ENCODE measurements at regions not wholly inside any gene's neighbourhood (a gene's known extent, or its start where the extent isn't known, plus 50 kb on each side); places are given as distances from the start of the nearest gene placed in this dataset.

DNA sequence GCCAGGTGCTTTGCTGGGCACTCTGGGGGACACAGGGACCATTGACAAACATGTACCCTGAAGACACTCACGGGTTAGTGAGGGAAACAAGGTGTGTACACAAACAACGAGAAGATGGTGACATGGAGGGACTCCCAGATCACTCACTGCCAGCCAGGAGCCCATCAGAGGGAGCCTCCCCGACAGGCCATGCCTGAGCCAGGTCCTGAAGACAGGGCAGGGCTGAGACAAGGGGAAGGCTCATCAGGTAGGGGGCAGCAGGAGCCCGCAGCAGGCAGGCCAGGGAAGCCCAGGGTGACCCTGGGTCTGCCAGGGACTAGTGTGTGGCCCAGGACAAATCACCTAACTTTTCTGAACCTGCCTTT lies 127.9 kb downstream of the BUD13 start:
- Histone ChIP-seq H3K4me1 (ENCODE audit: control insufficient read depth in 1 of 2, insufficient read depth in 2 of 2, low read length in 2 of 2) (no peaks in the 10 kb centered on the region), H3K27me3 (ENCODE audit: insufficient read depth, low read length) (no peaks in the 10 kb centered on the region), H4K12ac (ENCODE audit: low read depth, low read length) (no peak overlapping the region), H3K79me1 (ENCODE audit: low read length) (no peaks in the 10 kb centered on the region), H2AFZ (ENCODE audit: insufficient read depth, low read length, poor library complexity) (no peak overlapping the region), H3K14ac (ENCODE audit: low read length) (no peak overlapping the region), H4K91ac (ENCODE audit: low read depth, low read length) (no peak overlapping the region), H3K18ac (ENCODE audit: low read length) (no peak overlapping the region), H3K23ac (ENCODE audit: low read length) (no peak overlapping the region), H3K9me3 (ENCODE audit: insufficient read depth, low read depth, low read length) (peaks cover 4% of the 10 kb centered on the region), H3K27ac (ENCODE audit: low read depth, low read length) (no peak overlapping the region), H4K8ac (ENCODE audit: low read depth, low read length) (no peak overlapping the region), H3K4ac (ENCODE audit: low read depth, low read length) (no peak overlapping the region), H2BK5ac (ENCODE audit: low read depth, low read length, poor library complexity) (no peak overlapping the region), H3K9ac (ENCODE audit: low read length) (no peak overlapping the region), H3K4me2 (ENCODE audit: low read length) (no peak overlapping the region), H3K79me2 (ENCODE audit: control insufficient read depth, insufficient read depth, low read length, poor library complexity) (no peaks in the 10 kb centered on the region), H2BK120ac (ENCODE audit: insufficient read depth, low read length, poor library complexity) (no peak overlapping the region), H2AK5ac (ENCODE audit: low read length) (no peak overlapping the region), H3K4me3 (ENCODE audit: low read depth, low read length) (no peak overlapping the region), H2BK12ac (ENCODE audit: low read length) (no peak overlapping the region), H3K36me3 (ENCODE audit: control insufficient read depth in 1 of 2, insufficient read depth in 2 of 2, low read length in 2 of 2) (no peaks in the 10 kb centered on the region)
- DNase-seq = no peak
- WGBS (ENCODE audit: extremely low coverage, insufficient coverage, insufficient read length) = no CpG with 5 or more reads among the region's 4 CpGs

DNA sequence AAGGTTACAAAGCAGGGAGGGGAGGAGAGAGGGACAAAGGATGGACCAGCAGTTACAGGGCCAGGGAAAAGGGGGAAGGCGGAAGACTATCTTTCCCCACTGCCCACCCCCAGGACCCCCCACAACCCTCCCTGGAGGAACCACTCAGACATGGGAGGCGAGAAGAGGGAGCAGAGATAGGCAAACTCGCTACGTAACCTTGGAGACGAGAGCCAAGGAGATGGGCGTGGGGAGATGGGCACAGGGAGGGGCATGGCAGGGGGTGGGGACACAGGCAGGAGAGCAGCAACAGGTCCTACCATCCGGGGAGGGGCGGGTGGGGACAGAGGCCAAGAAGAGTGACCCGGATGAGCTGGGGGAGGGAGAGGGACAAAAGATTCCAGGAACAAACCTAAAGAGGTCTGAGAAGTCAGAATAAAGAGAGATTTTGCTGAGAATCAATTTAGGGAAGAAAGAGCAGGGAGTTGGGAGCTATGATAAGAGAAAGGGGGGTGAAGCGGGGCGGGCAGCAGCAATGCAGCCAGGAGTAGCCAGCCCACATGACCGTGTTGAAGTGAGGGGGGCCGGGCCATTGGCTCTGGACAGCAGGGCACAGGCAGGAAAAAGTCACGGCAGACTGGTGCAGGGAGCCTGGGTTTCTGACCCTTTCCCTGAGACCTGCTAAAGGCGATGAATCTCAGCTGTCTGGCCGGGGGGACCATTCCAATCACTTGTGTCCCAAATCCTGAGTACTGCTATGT lies 128.4 kb downstream of the BUD13 start:
- no peak overlapping the region for H2AFZ ChIP-seq (ENCODE audit: insufficient read depth, low read length, poor library complexity)
- no peaks in the 10 kb centered on the region for H3K27me3 ChIP-seq (ENCODE audit: insufficient read depth, low read length)
- H2BK120ac ChIP-seq (ENCODE audit: insufficient read depth, low read length, poor library complexity) = no peak overlapping the region
- no peak overlapping the region for H3K18ac ChIP-seq (ENCODE audit: low read length)
- no peak overlapping the region for H3K4me2 ChIP-seq (ENCODE audit: low read length)
- no peak overlapping the region for H3K4ac ChIP-seq (ENCODE audit: low read depth, low read length)
- H2BK12ac ChIP-seq (ENCODE audit: low read length) = no peak overlapping the region
- H3K4me1 ChIP-seq (ENCODE audit: control insufficient read depth in 1 of 2, insufficient read depth in 2 of 2, low read length in 2 of 2) = no peaks in the 10 kb centered on the region
- DNase-seq = no peak
- H3K9me3 ChIP-seq (ENCODE audit: insufficient read depth, low read depth, low read length) = peaks cover 4% of the 10 kb centered on the region
- no peak overlapping the region for H2BK5ac ChIP-seq (ENCODE audit: low read depth, low read length, poor library complexity)
- no peak overlapping the region for H3K23ac ChIP-seq (ENCODE audit: low read length)
- no CpG with 5 or more reads among the region's 16 CpGs for WGBS (ENCODE audit: extremely low coverage, insufficient coverage, insufficient read length)
- no peak overlapping the region for H2AK5ac ChIP-seq (ENCODE audit: low read length)
- H4K12ac ChIP-seq (ENCODE audit: low read depth, low read length) = no peak overlapping the region
- H3K14ac ChIP-seq (ENCODE audit: low read length) = no peak overlapping the region
- H4K8ac ChIP-seq (ENCODE audit: low read depth, low read length) = no peak overlapping the region
- no peak overlapping the region for H4K91ac ChIP-seq (ENCODE audit: low read depth, low read length)
- H3K79me1 ChIP-seq (ENCODE audit: low read length) = no peaks in the 10 kb centered on the region
- no peaks in the 10 kb centered on the region for H3K79me2 ChIP-seq (ENCODE audit: control insufficient read depth, insufficient read depth, low read length, poor library complexity)
- no peaks in the 10 kb centered on the region for H3K36me3 ChIP-seq (ENCODE audit: control insufficient read depth in 1 of 2, insufficient read depth in 2 of 2, low read length in 2 of 2)
- H3K9ac ChIP-seq (ENCODE audit: low read length) = no peak overlapping the region
- H3K4me3 ChIP-seq (ENCODE audit: low read depth, low read length) = no peak overlapping the region
- no peak overlapping the region for H3K27ac ChIP-seq (ENCODE audit: low read depth, low read length)

DNA sequence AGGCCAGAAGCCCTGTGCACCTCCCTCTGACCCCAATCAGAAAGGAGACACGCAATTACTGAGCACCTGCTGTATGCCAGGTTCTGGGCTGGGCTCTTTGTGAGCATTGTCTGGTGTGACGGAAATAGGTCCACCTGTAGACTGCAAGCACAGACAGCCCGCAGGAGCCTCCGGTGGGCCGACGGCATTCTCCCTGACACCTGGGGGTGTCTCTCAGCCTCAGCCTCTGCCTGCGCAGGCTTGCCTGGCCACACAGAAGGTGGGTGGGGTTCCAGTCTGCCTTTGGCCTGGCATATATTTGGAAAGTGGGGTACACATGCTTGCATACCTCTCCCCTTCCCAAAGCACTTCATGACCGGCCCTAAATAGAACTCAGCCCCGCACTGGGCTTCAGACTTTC lies 129.3 kb downstream of the BUD13 start:
- no peaks in the 10 kb centered on the region for H3K27me3 ChIP-seq (ENCODE audit: insufficient read depth, low read length)

DNA sequence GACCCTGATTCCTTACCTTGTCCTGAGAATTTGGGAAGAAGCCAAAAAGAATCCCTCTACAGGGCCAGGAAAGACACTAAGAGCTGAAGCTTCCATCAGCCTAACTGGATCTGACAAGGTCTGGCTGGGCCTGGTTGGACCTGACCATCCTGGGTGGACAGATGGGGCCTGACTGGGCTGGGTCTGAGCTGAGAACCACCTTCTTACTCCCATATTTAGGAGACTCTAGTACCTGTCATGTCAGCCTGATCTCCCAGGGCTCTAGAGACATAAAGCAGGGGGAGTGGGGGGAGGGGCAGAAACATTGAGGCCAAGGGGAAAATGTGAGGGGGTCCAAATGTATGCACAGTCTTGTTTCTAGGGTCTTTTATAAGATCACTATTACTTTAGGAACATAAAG lies 129.9 kb downstream of the BUD13 start:
- H2AK5ac ChIP-seq (ENCODE audit: low read length) = no peak overlapping the region

More for the DNA sequence above, 129.3 kb downstream of the BUD13 start:
- Histone ChIP-seq H3K9me3 (ENCODE audit: insufficient read depth, low read depth, low read length) (peaks cover 4% of the 10 kb centered on the region), H3K23ac (ENCODE audit: low read length) (no peak overlapping the region), H3K36me3 (ENCODE audit: control insufficient read depth in 1 of 2, insufficient read depth in 2 of 2, low read length in 2 of 2) (no peaks in the 10 kb centered on the region), H4K12ac (ENCODE audit: low read depth, low read length) (no peak overlapping the region), H2AK5ac (ENCODE audit: low read length) (no peak overlapping the region), H3K14ac (ENCODE audit: low read length) (no peak overlapping the region), H3K9ac (ENCODE audit: low read length) (no peak overlapping the region), H3K4me2 (ENCODE audit: low read length) (no peak overlapping the region), H3K4me1 (ENCODE audit: control insufficient read depth in 1 of 2, insufficient read depth in 2 of 2, low read length in 2 of 2) (no peaks in the 10 kb centered on the region), H3K18ac (ENCODE audit: low read length) (no peak overlapping the region), H3K4ac (ENCODE audit: low read depth, low read length) (no peak overlapping the region), H4K8ac (ENCODE audit: low read depth, low read length) (no peak overlapping the region), H2BK5ac (ENCODE audit: low read depth, low read length, poor library complexity) (no peak overlapping the region), H3K27ac (ENCODE audit: low read depth, low read length) (no peak overlapping the region), H3K79me2 (ENCODE audit: control insufficient read depth, insufficient read depth, low read length, poor library complexity) (no peaks in the 10 kb centered on the region), H2AFZ (ENCODE audit: insufficient read depth, low read length, poor library complexity) (no peak overlapping the region), H4K91ac (ENCODE audit: low read depth, low read length) (no peak overlapping the region), H2BK12ac (ENCODE audit: low read length) (no peak overlapping the region), H3K4me3 (ENCODE audit: low read depth, low read length) (no peak overlapping the region), H3K79me1 (ENCODE audit: low read length) (no peaks in the 10 kb centered on the region), H2BK120ac (ENCODE audit: insufficient read depth, low read length, poor library complexity) (no peak overlapping the region)
- no peak for DNase-seq
- no CpG with 5 or more reads among the region's 9 CpGs for WGBS (ENCODE audit: extremely low coverage, insufficient coverage, insufficient read length)

More for the DNA sequence above, 129.9 kb downstream of the BUD13 start:
- H3K4me3 ChIP-seq (ENCODE audit: low read depth, low read length) = no peak overlapping the region
- H3K23ac ChIP-seq (ENCODE audit: low read length) = no peak overlapping the region
- H4K8ac ChIP-seq (ENCODE audit: low read depth, low read length) = no peak overlapping the region
- H3K4me2 ChIP-seq (ENCODE audit: low read length) = no peak overlapping the region
- no peak overlapping the region for H2BK5ac ChIP-seq (ENCODE audit: low read depth, low read length, poor library complexity)
- no peak for DNase-seq
- no peaks in the 10 kb centered on the region for H3K36me3 ChIP-seq (ENCODE audit: control insufficient read depth in 1 of 2, insufficient read depth in 2 of 2, low read length in 2 of 2)
- no peak overlapping the region for H2BK120ac ChIP-seq (ENCODE audit: insufficient read depth, low read length, poor library complexity)
- no peak overlapping the region for H2BK12ac ChIP-seq (ENCODE audit: low read length)
- no peak overlapping the region for H4K12ac ChIP-seq (ENCODE audit: low read depth, low read length)
- no peaks in the 10 kb centered on the region for H3K79me2 ChIP-seq (ENCODE audit: control insufficient read depth, insufficient read depth, low read length, poor library complexity)
- H3K4me1 ChIP-seq (ENCODE audit: control insufficient read depth in 1 of 2, insufficient read depth in 2 of 2, low read length in 2 of 2) = no peaks in the 10 kb centered on the region
- H4K91ac ChIP-seq (ENCODE audit: low read depth, low read length) = no peak overlapping the region
- H3K79me1 ChIP-seq (ENCODE audit: low read length) = no peaks in the 10 kb centered on the region
- no peak overlapping the region for H2AFZ ChIP-seq (ENCODE audit: insufficient read depth, low read length, poor library complexity)
- no peak overlapping the region for H3K14ac ChIP-seq (ENCODE audit: low read length)
- no peak overlapping the region for H3K18ac ChIP-seq (ENCODE audit: low read length)
- peaks cover 4% of the 10 kb centered on the region for H3K9me3 ChIP-seq (ENCODE audit: insufficient read depth, low read depth, low read length)
- no peaks in the 10 kb centered on the region for H3K27me3 ChIP-seq (ENCODE audit: insufficient read depth, low read length)
- no peak overlapping the region for H3K4ac ChIP-seq (ENCODE audit: low read depth, low read length)
- H3K27ac ChIP-seq (ENCODE audit: low read depth, low read length) = no peak overlapping the region
- no peak overlapping the region for H3K9ac ChIP-seq (ENCODE audit: low read length)

Measured in trophoblast cell (in vitro differentiated cells and primary cell).